IPS-18a (cell line): ENCODE measurements at regions not wholly inside any gene's neighbourhood (a gene's known extent, or its start where the extent isn't known, plus 50 kb on each side); places are given as distances from the start of the nearest gene placed in this dataset.
"Not testable (repeated sequence)": the region's sequence is repeated elsewhere in the genome, so short reads cannot be mapped to it uniquely, and the experiment has no call there.

Experiments used
- H3K27ac ChIP-seq: one replicate; pipeline ENCODE4 v1.5.1; 2013; ENCODE audit warnings: low read length
- H3K27me3 ChIP-seq: one replicate; pipeline ENCODE4 v1.6.1; 2013; ENCODE audit warnings: mild to moderate bottlenecking, low read length; ENCODE audit not compliant: control insufficient read depth, insufficient read depth
- H3K36me3 ChIP-seq: one replicate; pipeline ENCODE4 v1.6.1; 2013; ENCODE audit warnings: low read depth, low read length; ENCODE audit not compliant: control insufficient read depth
- H3K4me1 ChIP-seq: one replicate; pipeline ENCODE4 v1.6.1; 2013; ENCODE audit warnings: low read depth, low read length; ENCODE audit not compliant: control insufficient read depth
- H3K4me3 ChIP-seq: one replicate; pipeline ENCODE4 v1.5.1; 2013; ENCODE audit warnings: low read length
- H3K9ac ChIP-seq: one replicate; pipeline ENCODE4 v1.6.1; 2013; ENCODE audit warnings: mild to moderate bottlenecking, low read length, moderate library complexity
- H3K9me3 ChIP-seq: one replicate; pipeline ENCODE4 v1.6.1; 2013; ENCODE audit warnings: low read depth, low read length; ENCODE audit not compliant: control insufficient read depth

GRCh38 chr12:73220951-73221350 is 948.8 kb downstream of the TRHDE start:
- H3K9me3 ChIP-seq, result no peaks in the 10 kb centered on the region
- no peak overlapping the region for H3K9ac ChIP-seq

GRCh38 chr12:73221398-73221797 is 949.2 kb downstream of the TRHDE start:
- Histone ChIP-seq H3K9ac (no peak overlapping the region), H3K27ac (no peak overlapping the region), H3K9me3 (no peaks in the 10 kb centered on the region), H3K27me3 (no peaks in the 10 kb centered on the region), H3K4me1 (no peaks in the 10 kb centered on the region), H3K4me3 (no peak overlapping the region), H3K36me3 (no peaks in the 10 kb centered on the region)

More at GRCh38 chr12:73220951-73221350, 948.8 kb downstream of the TRHDE start:
- Histone ChIP-seq H3K27me3 (no peaks in the 10 kb centered on the region), H3K36me3 (no peaks in the 10 kb centered on the region), H3K4me1 (no peaks in the 10 kb centered on the region), H3K27ac (no peak overlapping the region), H3K4me3 (no peak overlapping the region)

DNA sequence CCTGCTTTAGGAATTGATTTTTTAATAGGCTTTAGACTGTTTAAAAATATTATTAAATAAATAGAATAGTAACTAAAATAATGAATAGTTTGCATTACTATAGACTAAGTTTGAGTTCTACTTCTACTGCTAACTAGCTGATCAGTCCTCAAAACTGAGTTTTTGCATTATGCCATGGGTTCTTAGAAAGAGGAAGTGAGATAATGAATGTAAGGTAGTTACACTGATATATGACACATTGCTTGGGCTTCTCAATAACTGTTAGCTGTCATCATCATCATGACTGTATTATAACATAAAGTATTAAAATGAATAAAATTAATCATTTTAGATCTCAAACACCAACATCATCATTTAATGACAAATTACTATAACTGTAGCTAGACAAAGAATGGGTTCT is 949.7 kb downstream of the TRHDE start:
- Histone ChIP-seq H3K4me3 (no peak overlapping the region), H3K36me3 (no peaks in the 10 kb centered on the region), H3K4me1 (no peaks in the 10 kb centered on the region), H3K27ac (no peak overlapping the region), H3K9ac (no peak overlapping the region), H3K27me3 (no peaks in the 10 kb centered on the region), H3K9me3 (no peaks in the 10 kb centered on the region)

DNA sequence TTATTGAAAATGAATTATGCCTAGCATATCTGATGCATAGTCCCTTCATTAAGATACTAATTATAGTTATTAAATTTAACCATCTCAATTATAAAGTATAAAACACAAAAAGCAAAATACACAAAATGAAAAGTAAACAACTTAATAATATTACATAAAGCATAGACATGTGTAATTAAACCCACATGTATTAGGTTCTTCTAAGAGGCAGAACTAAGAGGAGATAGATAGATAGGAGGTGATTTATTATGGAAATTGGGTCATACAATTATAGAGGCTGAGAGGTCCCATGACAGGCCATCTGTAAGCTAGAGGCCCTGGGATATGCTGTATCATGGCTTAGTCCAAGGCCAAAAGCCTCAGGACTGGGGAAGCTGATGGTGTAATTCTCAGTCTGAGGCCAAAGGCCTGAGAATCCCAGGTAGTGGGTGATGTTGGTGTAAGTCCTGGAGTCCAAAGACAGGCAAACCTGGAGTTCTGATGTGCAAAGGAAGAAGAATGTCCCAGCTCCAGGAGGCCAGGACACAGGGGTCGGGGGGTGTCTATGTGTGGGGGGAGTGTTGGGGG is 953.3 kb downstream of the TRHDE start:
- H3K9me3 ChIP-seq, result no peaks in the 10 kb centered on the region
- no peak overlapping the region for H3K9ac ChIP-seq

DNA sequence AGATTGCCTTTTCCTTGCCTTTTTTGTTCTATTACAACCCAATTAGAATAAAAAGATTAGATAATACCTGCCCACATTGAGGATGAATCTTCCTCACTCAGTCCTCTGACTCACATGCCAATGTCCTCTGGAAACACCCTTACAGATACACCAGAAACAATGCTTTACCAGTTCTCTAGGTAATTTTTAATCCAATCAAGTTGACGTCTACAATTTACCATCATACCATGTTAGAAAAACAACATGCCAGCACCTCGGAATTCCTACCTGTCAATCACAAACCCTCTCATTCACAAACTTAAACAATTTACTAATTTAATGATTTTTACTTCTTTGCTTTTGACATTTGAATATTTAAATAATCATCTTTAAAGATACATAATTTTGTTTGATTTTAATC is 953.8 kb downstream of the TRHDE start:
- Histone ChIP-seq H3K9ac (no peak overlapping the region), H3K36me3 (no peaks in the 10 kb centered on the region), H3K4me3 (no peak overlapping the region), H3K27ac (no peak overlapping the region), H3K4me1 (no peaks in the 10 kb centered on the region), H3K9me3 (no peaks in the 10 kb centered on the region), H3K27me3 (no peaks in the 10 kb centered on the region)

More for the DNA sequence above, 953.3 kb downstream of the TRHDE start:
- no peaks in the 10 kb centered on the region for H3K36me3 ChIP-seq
- H3K4me1 ChIP-seq, result no peaks in the 10 kb centered on the region
- H3K27me3 ChIP-seq, result no peaks in the 10 kb centered on the region
- H3K27ac ChIP-seq, result no peak overlapping the region
- no peak overlapping the region for H3K4me3 ChIP-seq

GRCh38 chr12:73226593-73226992 is 954.4 kb downstream of the TRHDE start:
- H3K9me3 ChIP-seq, result no peaks in the 10 kb centered on the region
- H3K4me3 ChIP-seq, result no peak overlapping the region
- no peak overlapping the region for H3K9ac ChIP-seq
- no peaks in the 10 kb centered on the region for H3K27me3 ChIP-seq
- H3K36me3 ChIP-seq, result no peaks in the 10 kb centered on the region
- no peak overlapping the region for H3K27ac ChIP-seq
- no peaks in the 10 kb centered on the region for H3K4me1 ChIP-seq

DNA sequence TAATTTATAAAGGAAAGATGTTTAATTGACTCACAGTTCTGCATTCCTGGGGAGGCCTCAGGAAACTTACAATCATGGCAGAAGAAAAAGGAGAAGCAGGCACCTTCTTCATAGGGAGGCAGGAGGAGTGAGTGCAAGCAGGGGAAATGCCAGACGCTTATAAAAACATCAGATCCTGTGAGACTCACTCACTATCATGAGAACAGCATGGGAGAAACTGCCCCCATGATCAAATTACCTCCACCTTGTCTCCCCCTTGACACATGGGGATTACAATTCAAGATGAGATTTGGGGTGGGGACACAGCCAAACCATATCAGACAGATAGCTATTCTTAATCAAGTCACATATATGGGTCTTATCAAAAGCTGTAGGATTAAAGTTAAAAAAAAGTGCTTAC is 956.7 kb downstream of the TRHDE start:
- H3K9me3 ChIP-seq, H3K27ac ChIP-seq: not testable (repeated sequence)

GRCh38 chr12:73235387-73235786 is 963.2 kb downstream of the TRHDE start:
- H3K4me1 ChIP-seq, result no peaks in the 10 kb centered on the region
- H3K27ac ChIP-seq, result no peak overlapping the region
- H3K9ac ChIP-seq, result no peak overlapping the region
- H3K4me3 ChIP-seq, result no peak overlapping the region
- no peaks in the 10 kb centered on the region for H3K9me3 ChIP-seq
- H3K27me3 ChIP-seq, result no peaks in the 10 kb centered on the region
- H3K36me3 ChIP-seq, result no peaks in the 10 kb centered on the region

More for the DNA sequence above, 956.7 kb downstream of the TRHDE start:
- H3K4me1 ChIP-seq, H3K4me3 ChIP-seq, H3K9ac ChIP-seq, H3K36me3 ChIP-seq, H3K27me3 ChIP-seq: not testable (repeated sequence)

- no peaks in the 10 kb centered on the region for H3K27me3 ChIP-seq
- no peak overlapping the region for H3K27ac ChIP-seq
- H3K36me3 ChIP-seq, result no peaks in the 10 kb centered on the region
- H3K4me1 ChIP-seq, result no peaks in the 10 kb centered on the region
- no peak overlapping the region for H3K9ac ChIP-seq
- H3K9me3 ChIP-seq, result no peaks in the 10 kb centered on the region
- H3K4me3 ChIP-seq, result no peak overlapping the region
Measured at GRCh38 chr12:73240110-73240509, 967.9 kb downstream of the TRHDE start.

DNA sequence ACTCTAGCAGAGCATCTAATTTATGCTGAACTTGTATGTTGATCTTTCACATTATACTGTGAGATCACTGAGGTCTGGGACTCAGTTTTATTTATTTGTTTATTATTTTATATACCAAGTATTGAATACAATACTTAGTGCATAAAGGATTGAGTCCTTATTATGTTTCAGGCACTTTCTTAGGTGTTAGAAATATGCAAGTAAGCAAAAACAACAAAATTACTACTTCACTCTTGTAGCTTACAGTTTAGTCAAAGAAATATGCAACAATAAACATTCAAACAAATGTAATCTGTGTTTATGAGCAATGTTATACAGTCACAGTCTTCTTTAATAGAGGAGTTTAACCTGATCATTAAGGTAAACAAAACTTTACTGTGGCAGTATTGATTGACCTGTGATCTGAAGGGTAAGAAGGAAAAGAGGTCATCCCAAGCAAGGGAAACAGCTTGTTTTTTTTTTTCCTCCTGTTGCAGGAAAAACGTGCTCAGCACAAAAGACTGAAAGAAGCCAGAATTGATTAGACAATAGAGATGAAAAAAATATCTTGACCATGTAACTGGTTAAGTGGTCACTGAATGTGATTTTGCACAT is 990.7 kb downstream of the TRHDE start:
- H3K4me1 ChIP-seq, result no peaks in the 10 kb centered on the region
- no peak overlapping the region for H3K9ac ChIP-seq
- H3K27me3 ChIP-seq, result no peaks in the 10 kb centered on the region
- H3K27ac ChIP-seq, result no peak overlapping the region
- H3K36me3 ChIP-seq, result no peaks in the 10 kb centered on the region
- no peak overlapping the region for H3K4me3 ChIP-seq
- H3K9me3 ChIP-seq, result no peaks in the 10 kb centered on the region

- no peaks in the 10 kb centered on the region for H3K4me1 ChIP-seq
- no peak overlapping the region for H3K9ac ChIP-seq
- H3K4me3 ChIP-seq, result no peak overlapping the region
- no peaks in the 10 kb centered on the region for H3K27me3 ChIP-seq
- no peak overlapping the region for H3K27ac ChIP-seq
- H3K36me3 ChIP-seq, result no peaks in the 10 kb centered on the region
- peaks cover 3% of the 10 kb centered on the region for H3K9me3 ChIP-seq
Measured at GRCh38 chr12:73266206-73266605, 994.0 kb downstream of the TRHDE start.

GRCh38 chr12:73274976-73275375 is 1002.8 kb downstream of the TRHDE start:
- H3K36me3 ChIP-seq, result no peaks in the 10 kb centered on the region
- no peak overlapping the region for H3K9ac ChIP-seq
- no peaks in the 10 kb centered on the region for H3K4me1 ChIP-seq
- no peak overlapping the region for H3K4me3 ChIP-seq
- no peak overlapping the region for H3K27ac ChIP-seq
- H3K27me3 ChIP-seq, result no peaks in the 10 kb centered on the region
- no peaks in the 10 kb centered on the region for H3K9me3 ChIP-seq
